EH (cell line): ENCODE measurements at regions not wholly inside any gene's neighbourhood (a gene's known extent, or its start where the extent isn't known, plus 50 kb on each side); places are given as distances from the start of the nearest gene placed in this dataset.

Source experiments
- DNase-seq: peaks from one replicate; pipeline ENCODE4 v3.0.0-alpha.2; 2015; ENCODE audit warnings: low read depth

DNA sequence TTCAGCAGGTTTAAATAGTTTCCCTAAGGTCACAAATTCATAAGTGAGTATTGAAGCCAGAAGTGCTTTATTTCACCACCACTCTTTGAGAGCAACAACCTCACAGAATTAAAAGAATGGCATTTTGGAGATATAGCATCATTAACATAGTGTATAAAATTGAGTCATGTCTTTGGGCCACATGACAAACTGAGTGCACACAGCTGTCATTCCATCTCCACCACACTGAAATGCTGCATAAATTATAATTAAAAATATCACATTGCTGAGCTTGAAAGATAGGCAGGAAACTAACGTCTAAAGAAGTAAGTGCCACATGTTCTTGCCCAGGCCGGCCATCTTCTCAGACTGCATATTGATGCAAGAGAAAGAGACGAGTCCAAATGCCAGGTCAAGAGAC, 897.9 kb upstream of the CNTNAP5 start:
- DNase-seq = no peak

DNA sequence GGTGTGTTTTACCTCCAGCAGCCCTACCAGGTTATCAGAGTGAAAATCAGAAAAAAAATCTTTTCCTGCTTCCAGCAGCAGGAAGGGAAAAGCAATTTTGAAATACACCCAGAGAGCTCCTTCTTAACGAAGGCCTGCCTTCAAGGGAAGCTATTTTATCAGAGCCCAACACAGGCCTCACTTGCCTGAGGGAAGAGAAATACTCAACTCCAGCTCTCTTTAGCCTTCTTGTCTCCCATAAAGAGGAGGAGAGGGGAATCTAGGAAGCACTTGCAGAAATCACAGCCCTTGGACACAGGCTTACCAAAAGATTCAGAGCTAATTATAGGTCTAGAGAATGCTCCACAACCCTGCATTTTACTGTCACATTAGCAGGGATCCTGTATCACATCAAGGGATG, 896.1 kb upstream of the CNTNAP5 start:
- DNase-seq = no peak

DNA sequence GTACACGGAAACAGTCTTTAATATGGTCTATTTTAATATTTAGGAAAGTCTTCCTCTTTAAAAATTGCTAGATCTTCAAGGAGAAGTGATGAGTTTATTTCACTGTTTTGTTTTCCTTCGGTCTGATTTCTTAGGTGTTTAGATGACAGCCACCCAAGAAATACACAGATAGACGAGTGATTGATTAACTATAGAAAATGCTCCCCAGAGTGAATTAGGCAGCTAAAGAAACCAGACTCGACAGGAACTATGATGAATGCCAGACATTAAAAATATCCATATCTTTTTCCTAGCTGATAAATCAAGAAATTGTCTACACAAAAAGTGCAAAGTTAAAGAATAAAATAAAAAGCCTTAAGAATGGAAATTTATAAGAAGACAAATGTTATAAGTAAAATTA, 888.7 kb upstream of the CNTNAP5 start:
- no peak for DNase-seq

DNA sequence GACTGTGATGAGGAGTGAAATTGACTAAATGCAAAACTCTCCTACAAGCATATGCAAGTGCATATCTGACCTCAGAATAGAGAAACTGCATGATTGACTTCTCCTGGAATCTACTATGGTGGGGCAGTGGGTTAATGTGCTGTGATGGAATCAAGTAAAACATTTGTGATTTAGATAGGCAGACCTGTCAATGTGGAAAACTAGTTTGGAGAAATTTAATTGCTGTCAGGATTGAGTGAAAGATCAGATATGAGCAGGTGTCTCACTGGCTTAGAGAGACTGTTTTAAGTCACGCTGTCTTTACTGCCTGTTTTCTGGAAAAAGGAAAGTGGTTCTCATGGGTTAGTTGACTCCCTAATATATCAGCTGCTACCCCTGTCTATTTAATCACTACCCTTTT, 881.0 kb upstream of the CNTNAP5 start:
- DNase-seq = no peak

DNA sequence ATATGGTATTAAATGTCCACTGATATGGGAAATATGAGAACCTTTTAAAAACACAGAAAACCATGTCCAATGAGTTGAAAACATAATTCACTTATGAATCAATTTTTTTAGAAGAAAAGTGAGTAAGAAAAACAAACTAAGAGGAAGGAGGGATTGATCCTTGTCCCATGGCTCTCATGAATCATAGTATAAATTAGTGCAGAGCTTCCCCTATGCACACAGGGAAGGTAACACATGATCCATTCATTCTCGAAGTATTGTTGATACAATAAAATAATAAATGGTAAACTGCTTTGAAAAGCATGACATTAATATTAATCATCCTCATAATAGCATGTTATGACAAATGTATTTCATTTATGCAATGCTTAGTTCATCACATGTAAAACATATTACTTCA, 872.0 kb upstream of the CNTNAP5 start:
- no peak for DNase-seq

DNA sequence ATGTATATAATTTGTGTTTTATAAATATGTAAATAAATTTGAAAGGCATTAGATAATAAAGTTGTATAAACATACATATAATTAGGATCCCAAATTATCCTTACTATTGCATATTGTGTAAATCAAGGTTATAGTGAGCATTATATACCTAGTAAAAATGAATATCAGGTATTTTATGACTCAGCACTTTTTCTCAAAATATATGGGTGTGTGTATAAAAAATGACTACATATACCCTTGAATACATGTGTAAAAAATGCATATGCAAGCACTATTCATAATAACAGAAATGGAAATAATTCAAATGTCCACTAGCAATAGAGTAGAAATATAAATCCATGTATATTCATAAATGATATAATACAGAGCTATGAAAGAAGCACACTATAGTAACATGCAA, 870.9 kb upstream of the CNTNAP5 start:
- DNase-seq = no peak

DNA sequence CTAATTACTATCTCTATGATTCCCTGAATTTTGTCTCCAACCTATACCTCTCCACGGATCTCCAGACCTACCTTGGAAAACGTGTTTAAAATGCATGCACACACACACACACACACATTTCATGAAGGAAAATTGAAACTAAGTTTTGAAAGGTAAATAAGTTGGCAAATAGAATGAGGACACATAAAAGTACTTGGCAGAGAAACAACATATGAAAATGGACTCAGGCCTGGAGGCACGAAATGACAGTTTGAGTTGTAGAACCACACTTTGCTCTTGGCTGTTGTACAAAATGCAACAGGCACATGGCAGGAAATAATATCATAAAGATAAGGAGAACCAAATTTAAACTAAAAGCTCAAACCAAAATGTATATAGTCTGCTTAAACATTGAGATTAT, 868.1 kb upstream of the CNTNAP5 start:
- no peak for DNase-seq

DNA sequence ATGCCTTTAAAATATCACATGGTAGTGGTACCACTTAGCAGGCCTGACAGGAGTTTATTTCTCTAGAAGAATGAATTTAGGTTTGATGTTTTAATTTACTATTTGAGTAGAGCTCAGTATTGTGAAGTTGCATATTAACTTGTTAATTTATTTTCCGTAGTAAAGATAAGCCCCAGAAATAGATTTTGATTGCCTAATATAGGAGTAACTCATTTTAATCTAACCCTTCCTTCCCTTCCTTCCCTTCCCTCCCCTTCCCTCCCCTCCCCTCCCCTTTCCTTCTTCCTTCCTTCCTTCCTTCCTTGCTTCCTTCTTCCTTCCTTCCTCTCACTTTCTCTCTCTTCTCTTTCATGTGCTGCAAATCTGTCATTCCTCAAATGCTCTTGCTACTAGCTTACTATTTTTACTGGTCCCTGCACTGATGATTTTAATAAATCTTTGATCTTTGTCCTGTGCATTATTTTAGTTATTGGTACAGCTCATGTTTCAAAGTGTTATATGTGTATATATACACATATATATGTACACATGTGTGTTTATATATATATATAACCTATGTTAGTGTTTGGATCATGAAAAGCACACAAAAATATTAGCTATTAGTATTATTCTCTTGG, 862.6 kb upstream of the CNTNAP5 start:
- no peak for DNase-seq

DNA sequence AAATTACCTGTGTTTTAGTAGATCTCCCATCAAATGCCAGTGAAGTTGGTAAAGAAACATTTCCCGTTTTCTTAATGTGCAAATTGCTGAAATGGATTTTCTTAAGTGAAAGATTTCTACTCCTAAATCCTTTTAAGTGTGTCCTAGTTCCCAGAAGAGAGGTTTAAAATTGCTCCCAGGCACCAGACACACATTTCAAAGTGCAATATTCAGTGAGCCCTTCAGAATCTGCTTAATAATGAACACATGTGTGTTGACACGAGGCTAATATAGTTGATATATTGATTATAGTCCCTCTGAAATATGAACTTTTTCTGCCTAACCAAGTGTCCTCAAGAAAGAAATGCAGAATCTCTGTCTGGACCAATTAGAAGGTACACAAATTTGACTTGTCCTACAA, 861.7 kb upstream of the CNTNAP5 start:
- no peak for DNase-seq

DNA sequence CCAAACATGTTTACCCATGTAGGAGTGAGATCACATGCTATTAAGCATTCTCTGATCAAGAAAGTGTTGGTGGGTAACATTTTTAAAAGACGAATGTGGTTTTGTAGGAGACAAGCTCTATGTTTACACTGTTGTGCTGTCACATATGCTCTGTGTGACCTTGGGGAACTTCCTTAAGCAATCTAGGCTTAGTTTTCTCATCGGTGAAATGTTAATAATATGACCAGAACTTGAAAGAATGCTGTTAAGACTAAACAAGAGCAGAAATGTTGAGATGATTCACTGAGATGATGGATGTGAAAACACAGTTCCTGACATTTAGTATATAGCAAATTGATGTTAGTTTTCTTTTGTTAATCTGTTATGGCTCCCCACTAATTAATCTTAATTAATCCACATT, 860.9 kb upstream of the CNTNAP5 start:
- no peak for DNase-seq

DNA sequence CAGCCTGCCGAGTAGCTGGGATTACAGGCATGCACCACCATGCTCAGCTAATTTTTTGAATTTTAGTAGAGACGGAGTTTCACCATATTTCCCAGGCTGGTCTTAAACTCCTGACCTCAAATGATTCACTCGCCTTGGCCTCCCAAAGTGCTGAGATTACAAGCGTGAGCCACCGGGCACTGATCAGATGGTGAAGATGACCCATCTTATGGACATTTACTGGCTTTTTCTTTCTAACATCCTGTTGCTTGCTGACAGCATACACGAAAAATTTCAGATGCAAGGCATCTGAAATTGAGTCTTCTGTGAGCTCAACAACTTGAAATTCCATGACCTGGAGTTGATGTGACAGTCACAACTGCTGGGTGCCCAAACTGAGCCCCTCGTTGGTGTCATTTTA, 859.5 kb upstream of the CNTNAP5 start:
- no peak for DNase-seq

DNA sequence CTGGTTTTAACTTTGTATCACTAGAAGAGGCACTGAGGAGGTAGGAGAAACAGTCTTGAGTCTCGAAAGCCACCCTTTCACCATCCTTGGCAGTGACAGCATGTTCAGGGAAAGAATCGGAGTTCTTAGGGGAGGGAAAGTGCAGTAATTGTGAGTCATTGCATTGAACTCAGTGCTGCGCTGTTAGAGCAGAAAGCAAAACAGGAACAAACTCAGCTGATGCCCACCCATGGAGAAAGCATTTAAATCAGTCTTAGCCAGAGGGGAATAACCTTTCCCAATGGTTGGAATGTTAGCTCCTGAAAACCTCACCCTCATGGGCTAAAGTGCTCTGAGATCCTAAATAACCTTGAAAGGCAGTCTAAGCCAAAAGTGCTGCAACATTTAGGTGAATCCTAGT, 845.6 kb upstream of the CNTNAP5 start:
- DNase-seq = no peak

DNA sequence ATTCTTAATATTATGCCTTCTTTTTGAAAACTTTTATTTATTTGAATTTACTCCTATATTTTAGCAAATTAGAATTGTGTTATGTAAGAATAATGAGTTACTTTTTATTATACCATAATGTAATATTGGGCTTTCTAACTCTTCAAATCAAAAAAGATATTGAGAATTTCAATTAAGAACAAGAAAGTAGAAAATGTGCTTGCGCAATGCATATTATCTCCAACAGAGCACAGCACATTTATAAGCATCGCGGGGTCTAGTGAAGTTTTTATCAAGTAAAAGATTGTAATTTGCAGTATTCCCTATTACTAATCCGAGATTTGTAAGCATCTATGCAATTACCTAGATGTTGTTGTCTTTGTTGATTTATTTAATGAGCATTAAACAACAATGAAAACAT, 829.1 kb upstream of the CNTNAP5 start:
- no peak for DNase-seq

DNA sequence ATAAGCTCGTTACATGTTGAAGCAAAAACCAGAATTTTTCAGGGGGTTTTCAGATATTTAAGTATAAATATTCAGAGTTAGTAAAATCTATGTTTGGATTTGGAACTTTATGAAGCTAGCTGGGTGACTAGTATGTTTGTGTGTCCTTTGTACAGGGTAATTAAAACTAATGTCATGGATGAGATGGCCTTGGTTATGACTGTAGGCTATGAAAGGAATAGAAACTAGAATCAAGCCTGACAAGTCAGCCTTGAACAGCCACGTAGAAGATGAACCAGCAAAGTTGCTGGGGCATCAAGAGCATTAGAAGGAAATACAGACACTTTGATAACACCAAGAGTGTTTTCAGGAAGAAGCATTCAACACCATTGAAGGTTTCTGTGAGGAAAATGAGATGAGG, 825.1 kb upstream of the CNTNAP5 start:
- no peak for DNase-seq

DNA sequence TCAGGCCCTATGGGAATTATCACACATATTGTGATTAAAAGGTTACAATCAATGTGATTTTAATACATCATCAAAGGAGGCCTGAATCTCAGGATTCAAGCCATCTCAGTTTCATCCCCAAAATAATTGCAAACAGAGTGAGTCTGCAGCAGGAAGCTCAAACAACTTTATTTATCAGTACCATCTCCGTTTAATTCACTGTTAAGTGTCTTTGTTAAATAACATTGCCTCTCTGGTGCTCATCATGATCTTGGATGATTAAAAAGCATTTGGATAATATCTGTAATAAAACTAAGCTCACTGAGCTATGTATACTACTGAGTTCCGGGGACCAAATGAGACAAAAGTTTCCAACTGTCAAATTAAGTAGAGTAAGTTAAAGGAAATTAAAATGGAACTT, 817.8 kb upstream of the CNTNAP5 start:
- DNase-seq = no peak

DNA sequence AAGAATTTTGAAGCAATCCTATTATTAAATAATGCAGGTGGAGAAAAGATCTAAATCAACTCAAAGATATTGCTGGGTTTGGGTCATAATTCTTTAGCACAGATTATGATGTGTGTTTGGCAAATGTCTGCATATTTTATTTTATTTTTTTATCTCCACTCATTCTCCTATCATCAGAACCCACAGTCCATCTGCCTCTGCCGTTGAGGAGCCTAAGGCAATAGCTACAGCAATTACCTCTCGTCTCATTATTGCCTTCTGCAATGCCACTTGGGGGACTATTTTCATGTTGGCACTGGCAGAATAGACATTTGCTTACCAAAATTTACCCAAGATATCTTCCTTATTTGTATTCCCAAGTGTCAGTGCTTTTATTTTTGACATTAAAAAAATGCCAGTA, 815.9 kb upstream of the CNTNAP5 start:
- no peak for DNase-seq

DNA sequence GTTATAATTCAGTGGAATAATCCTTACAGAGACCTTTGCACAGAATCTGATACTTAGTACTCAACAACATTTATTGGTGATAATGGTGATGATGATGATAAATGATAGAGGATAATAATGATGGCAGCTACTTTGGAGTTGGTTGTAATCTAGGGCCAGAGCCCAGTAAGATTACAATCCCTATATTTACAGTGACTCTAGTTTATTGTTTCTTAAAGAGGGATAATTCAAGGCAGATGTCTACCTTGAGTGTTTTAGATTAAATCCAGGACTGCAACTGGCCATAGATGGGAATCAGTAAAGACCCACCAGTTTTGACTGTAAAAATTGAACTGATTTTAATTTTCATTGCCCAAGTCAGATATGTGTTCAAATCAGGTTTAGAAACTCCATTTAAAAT, 813.9 kb upstream of the CNTNAP5 start:
- DNase-seq = no peak

DNA sequence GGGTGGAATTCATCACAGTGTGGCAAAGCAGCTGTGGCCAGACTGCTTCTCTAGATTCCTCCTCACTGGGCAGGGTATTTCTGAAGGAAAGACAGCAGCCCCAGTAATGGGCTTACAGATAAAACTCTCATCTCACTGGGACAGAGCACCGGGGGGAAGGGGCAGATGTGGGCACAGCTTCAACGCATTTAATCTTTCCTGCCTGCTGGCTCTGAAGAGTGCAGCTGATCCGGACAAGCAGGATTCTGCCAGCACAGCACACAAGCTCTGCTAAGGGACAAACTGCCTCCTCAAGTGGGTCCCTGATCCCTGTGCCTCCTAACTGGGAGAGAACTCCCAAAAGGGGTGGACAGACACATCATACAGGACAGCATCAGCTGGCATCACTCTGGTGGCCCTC, 779.9 kb upstream of the CNTNAP5 start:
- no peak for DNase-seq

DNA sequence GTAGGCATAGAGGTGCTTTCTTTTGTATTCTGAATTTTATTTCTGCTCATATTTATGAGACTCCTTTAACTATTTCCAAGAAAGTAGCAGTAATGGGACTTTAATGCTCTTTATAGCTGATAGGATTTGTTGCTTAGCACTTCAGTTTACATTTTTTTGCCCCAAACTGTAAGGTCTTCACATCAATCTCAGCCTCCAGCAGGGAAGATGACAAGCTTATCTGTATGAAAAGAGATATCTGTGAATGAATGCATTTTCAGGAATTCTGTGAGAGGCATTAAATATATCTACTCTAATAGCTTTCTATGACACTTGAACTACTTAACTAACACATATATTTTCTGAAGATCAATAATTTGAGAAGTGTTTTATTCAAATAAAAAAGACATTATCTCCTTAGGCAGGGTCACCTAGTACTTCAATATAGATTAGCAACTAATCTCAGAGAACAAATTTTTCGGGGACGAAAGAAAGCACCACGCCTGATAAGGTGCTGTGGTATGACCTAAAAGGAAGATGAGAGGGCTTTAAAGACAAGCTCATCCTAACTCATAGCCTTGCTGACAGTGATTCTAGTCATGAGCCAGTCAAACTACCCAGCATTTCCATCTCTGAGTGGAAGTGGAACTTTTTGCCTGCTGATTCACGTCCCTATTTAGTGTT, 766.1 kb upstream of the CNTNAP5 start:
- no peak for DNase-seq

DNA sequence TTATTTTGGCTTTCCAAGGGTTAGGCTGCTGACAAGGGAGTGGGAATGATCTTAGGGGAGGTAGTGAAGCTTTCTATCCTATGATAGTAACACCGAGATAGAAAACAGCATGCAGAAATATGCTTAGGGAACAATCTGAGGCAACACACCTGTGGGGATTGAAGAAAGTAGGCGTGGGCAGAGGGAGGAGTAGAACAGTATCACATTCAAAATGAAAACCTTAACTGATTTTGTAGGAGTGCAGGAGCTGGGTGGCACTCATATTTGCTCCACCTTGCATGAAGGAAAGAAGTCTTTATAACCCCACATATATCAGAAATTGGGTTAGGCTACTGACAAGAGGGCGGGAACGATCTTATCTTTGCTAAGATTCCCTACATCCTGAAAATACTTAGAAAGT, 762.2 kb upstream of the CNTNAP5 start:
- no peak for DNase-seq

DNA sequence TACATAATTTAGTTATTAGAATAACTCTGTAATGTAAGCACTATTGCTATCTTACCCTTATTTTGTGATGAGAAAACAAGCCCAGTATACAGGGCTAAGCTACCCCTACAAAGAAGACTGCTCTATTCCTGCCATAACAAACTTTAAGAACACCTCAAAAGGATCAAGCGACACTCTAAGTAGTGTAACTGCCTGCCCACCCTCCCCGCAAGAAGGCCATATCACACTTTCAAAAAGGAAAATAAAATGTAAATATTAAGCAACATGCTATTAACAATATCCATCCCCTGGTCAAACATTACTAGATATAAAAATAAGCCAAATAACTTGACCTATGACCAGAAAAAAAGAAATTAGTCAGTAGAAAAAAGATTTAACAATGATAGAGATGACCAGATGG, 741.7 kb upstream of the CNTNAP5 start:
- no peak for DNase-seq

DNA sequence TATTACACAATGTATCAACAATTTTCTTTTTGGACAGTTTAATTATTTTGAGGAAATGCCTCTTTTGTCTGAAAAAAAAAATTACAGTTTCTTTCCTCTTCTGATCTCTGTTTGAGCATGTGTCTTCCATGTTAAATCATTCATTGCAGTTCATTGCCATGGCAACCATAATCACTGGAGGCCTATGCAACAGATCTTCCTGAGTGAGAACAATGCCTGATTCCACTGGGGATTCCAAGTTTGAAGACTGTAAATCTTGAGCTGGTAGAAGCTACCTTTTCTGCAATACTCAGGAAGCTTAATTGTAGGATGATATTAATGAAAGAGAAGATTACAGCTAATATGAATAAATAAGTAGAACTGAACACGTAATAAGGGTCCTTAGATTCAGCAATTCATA, 721.4 kb upstream of the CNTNAP5 start:
- no peak for DNase-seq
